ENCODE measurements at regions not wholly inside any gene's neighbourhood (a gene's known extent, or its start where the extent isn't known, plus 50 kb on each side); places are given as distances from the start of the nearest gene placed in this dataset.

DNA sequence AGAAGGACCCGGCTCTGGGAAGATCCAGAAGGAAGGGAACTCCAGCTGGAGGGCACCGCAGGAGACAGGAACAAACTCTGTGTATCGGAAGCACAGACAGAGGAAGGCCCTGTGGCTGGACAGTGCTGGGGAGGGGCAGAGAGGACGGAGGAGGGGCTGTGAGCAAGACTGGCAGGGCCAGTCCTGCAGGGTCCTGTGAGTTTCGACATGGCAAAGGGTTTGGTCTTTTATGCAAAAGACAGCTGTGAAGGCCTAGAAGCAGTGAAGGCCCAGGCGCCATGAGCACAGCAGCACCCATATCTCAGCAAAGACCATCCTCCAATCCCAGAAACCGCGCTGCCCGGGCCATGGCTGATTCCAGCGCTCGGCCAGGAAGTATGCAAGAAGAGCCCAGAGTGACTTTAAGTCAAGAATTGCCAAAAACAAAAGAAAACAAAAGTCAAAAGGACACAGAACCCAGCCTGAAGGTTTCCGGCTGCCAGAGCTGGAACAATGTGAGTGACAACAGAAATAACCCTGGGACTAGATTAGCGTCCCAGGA lies 126.5 kb downstream of the NCOR2 start:
- no peak for DNase-seq

DNA sequence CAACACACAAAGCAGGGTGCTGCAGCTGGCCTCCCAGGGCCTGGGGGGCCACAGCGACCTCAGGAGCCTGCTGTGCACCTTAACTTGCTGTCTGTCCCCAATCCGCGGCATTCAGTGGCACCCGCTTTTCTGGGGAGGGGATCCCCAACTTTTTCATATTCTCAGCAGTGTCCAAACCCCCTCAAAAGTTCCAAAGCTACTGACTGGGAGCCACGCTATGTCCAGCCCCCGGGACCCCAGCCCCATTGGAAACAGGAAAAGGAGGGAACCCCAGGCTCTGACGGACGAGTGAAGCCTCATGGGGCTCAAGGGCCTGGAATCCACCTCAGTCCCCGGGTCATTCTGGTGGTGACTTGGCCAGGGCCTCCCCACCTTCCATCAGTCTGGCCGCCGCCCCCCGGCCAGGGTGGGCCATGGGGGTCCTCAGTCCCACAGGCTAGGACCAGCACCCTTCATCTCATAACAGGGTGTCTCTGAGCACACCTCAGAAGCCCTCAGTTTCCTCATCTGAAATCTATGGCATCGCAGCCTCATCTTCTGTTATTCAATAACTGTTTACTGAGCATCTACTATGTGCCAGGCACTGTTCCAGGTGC lies 127.3 kb downstream of the NCOR2 start:
- DNase-seq = no peak

DNA sequence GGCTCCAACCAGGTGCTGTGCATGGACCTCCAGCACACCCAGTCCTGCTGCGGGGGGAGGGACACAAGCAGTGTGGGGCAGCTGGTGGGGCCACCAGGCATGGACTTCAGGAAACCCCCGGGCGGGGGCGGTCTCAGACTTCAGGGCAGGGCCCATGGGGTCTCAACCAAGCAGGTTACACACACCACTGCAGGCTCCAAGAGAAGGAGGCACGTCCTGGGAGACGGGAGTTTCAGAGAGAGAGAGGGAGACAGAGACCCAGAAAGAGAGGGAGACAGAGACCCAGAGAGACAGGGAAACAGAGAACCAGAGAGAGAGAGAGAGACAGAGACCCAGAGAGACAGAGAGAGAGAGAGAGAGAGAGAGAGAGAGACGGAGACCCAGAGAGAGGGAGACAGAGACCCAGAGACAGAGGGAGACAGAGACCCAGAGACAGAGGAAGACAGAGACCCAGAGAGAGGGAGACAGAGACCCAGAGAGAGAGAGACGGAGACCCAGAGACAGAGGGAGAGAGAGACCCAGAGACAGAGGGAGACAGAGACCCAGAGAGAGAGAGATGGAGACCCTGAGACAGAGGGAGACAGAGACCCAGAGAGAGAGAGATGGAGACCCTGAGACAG lies 128.9 kb downstream of the NCOR2 start:
- no peak for DNase-seq

DNA sequence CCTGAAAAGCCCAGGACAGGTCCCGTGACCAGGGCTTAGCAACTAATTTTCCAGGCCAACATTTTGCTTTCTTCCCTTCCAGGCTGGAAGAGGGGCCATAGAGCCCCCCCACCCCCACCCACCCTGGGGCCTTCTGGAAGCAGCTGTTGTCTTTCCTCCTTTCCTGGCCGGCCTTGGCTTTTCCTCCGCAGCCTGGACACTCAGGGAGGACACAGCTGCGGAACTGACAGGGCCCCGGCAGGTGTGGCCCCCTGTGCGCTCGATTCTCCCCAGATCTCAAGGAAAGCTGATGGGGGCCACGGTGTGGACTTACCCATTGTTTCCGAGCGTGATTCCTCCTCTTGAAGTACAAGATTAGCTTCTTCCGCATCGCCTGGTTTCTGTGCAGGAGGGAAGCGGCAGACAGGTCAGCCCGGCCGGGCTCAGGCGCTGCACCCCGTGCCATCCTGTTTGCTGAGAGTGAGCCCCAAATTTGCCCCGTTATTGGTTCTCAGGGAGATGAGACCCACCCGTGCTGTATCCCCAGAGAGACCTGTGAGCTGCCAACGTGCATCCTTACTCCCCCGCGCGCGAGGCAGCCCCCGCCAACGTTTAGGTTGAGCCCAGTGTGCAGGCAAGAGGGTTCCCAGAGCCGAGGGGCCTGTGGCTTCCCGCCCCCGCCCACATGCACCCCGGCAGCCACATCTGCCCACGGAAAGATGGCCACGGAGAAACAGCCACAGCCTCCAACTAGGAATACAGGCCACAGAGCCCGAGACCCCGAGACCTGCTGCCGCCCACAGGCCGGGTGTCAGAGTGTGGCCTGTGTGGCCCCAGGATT lies 129.6 kb downstream of the NCOR2 start:
- no peak for DNase-seq

DNA sequence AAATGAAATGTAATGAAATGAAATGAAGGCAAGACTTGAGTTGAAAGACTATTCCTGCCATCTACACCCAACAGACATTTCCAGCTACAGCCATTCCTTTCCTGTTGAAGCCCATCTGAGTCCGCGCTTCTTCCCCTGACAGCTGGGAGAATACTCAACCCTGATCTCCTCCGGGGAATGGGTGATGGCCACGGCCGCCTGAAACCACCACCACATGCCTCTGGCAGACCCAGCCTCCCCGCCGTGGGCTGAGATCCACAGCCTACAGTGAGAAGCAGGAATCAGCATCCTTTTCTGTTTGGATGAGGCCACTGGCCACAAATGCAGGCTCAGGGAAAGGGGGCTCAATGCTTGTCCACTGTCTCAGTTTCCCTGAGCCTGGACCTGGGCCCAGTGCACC lies 130.3 kb downstream of the NCOR2 start:
- DNase-seq = no peak

DNA sequence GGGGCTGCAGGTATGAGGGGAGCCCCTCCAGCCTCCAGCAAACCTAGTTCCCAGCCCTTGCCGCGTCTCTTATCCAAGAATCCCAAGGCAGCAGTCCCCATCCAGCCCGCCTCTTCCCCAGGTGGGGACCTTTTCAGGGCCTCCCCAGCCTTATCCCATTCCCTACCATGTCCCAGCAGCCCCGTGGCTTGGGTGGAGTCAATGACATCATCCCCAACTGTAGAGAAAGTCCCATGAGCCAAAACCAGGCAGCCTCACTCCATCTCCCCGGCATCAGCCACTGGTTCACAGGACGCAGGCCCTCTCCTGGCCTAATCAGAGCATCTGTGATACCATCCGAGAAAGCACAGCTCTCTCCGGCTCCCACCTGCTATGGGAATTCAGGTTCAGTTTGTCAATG lies 131.0 kb downstream of the NCOR2 start:
- no peak for DNase-seq

DNA sequence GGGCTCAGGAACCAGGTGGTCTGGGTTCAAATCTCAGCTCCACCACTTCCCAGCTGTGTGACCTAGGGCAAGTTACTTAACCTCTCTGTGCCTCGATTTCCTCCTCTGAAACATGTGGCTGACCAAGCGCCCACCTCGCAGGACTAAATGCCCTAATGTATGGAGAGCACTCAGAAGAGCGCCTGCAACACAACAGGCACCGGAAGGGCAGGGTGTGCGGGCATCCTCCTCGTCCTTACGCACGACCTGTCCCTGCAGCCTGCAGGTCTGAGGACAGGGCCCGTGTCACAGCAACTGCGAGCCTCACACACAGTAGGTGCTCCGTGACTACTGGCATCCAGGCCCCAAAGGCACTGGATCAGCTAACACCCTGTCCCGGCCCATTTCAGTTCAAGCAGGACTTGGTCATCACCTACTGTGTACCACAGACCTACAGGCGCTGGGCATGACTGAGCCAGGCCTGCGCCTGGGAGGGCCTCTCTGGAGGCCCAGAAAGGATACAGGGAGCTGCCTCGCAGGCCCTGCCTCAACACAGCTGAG lies 131.5 kb downstream of the NCOR2 start:
- no peak for DNase-seq

DNA sequence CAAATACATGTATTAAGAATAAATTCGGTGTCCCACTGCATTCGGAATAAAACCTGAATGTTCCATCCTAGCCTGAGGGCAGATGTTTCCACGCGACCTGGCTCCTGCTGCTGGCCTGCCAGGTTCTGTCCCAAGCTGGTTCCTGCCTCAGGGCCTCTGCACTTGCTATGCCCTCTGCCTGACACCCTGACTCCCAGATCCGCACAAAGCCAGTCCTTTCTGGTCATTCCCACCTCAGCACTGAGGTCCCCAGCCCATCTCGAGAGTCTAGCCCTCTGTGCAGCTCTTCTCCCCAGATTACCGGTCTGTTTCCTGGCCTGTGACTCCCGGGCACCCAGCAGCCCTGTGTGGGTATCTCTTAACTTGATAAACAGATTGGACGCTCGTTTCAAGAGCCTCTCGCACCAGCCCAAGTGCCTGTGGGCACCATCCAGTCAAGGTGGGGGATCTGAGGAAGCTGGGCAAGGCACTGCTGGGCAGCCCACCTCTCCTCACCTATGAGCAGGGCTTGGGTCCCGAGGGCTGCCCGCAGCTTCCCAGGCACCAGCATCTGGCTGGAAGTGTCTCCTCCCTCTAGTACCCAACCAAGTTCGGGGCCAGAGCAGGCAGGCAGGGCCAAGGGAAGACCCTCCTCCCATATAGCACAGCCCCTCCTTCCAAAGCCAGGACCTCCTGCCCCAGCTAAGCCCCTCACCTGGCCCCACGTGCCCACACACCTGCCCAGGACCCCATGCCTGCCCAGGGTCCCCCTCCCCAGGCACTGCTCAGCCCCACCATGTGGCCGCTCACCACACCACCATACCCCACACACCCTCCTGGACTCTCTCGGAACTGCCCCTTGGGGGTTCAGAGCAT lies 132.2 kb downstream of the NCOR2 start:
- no peak for DNase-seq

DNA sequence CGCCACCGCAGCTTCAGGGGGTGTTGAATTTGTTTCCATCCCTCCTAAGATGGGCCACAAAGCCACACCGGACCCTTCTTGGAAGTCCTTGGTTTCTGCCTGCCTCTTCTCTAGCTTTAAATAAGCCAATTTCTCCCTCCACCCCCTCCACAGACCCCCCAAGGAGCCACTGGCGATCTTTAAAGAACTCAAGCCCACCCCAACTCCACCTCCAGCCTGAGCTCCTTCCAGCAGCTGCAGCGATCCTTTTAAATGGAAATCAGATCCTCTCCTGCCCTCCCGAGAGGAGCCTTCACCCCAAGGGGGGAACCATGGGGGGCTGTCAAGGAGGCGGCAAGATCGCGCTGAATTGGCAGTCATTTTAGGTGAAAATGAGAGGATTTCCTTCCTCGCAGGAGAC lies 133.1 kb downstream of the NCOR2 start:
- no peak for DNase-seq

DNA sequence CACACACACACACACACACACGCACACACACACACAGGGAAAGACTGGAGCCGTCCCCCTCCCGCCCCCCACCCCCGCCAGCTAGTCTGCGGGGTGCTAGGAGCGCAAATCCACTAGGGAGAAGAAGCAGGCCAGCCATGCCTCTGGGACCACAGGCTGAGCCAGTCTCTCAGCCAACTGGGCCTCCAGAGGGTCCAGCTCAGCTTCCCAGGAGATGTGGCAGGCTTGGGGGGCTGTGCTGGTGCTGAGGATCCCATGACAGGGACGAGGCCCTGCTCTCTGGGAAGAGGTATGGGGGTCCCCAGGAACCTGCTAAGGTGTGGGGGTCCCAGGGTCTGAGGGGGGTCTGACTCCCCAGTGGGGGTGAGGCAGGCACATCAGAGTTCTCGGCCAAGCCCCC lies 133.5 kb downstream of the NCOR2 start:
- no peak for DNase-seq

DNA sequence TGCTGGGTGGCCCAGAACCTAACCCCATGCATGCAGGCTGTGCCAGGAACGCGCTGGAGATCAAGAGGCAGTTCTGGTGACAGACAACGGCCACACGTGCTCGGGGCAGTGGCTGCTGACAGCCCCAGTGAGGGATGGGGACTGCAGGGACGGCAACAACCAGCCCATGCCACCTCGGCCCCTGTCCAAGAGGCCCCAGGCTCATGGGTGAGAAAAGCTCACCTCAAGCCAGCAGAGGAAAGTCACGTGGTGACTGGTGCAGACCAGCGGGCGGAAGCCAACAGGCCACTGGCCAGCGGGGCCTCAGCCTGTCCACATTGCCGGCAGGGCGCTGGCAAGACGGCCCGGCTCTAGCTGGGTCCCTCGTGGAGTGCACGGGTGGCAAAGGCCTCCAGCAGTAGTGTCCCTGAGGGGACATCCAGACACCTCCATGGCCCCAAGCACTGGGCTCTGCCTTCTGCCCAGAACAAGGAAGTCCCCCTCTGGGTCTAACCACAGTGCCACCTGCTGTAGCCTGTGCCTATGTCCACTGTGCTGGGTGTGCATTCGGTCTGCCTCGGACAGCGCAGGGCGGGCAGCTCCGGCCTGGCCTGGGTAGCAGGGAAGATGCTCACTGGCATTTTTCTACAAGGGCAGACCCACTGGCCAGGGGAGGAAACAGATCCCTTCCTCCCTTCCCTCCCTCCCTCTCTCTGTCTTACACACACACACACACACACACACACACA lies 134.1 kb downstream of the NCOR2 start:
- DNase-seq = no peak

DNA sequence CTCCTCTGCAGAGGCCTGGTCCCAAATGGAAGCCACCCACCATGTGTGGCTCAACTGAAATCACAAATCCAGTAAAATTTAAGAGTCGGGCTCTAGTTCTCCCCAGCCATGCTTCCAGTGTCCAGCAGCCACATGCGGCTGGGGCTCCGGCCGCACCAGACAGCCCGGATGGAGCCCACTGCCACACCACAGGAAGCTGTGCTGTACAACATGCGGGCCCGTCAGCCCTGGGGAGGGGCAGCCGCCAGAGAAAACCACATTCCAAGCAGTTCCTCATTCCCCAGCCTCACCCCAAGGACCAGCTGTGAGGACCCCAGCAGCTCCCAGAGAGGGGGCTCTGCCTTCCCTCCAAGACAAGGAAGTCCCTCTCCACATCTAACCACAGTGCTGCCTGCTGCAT lies 135.0 kb downstream of the NCOR2 start:
- no peak for DNase-seq

DNA sequence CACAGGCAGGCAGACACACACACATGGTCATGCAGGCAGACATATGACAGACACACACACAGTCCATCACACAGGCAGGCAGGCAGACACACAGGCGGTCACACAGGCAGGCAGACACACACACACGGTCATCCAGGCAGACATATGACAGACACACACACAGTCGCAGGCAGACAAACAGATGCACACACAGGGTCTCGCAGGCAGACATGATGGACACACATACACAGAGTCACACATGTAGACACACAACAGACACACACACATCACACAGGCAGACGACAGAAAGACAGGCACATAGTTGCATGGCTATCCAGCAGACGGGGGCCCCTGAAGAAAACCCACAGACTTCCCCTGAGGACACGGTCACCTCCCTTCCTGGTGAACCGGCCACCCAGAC lies 135.4 kb downstream of the NCOR2 start:
- DNase-seq = no peak

DNA sequence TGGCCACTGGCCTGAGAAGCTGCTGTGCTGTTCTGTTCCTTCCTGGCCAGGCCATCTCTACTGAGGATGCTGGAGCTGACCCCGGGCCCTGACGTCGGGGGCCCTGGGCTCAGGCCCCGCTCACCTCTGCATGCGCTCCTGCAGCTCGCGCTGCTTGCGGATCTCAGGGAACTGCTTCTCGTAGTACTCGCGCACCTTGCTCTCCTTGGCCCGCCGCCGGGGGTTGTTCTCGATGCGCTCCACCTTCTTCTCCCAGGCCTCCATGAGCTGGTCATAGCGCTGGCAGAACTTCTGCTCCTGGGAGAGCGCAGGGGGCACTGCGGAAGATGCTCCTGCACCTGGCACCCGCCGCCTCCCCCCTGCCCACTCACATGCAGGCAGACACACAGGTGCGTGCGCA lies 135.6 kb downstream of the RFLNA start:
- DNase-seq = no peak

DNA sequence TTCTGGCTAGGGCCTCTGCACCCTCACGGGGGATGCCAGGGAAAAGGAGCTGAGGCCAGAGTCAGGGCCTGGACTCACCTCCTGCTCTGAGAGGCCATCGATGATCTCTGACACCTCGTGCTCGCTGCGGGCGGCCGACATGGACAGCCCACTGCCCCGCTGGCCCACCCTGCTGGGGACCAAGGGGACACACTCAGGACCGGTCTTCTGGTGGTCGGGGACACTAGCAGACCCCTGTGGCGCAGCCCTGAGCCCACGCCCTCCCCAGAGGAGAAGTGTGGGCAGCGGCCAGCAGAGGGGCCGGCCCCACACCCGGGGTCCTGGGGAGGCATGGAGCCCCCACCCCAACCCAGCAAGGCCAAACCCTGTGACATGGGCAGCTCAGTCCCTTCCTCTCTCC lies 134.6 kb downstream of the RFLNA start:
- no peak for DNase-seq

DNA sequence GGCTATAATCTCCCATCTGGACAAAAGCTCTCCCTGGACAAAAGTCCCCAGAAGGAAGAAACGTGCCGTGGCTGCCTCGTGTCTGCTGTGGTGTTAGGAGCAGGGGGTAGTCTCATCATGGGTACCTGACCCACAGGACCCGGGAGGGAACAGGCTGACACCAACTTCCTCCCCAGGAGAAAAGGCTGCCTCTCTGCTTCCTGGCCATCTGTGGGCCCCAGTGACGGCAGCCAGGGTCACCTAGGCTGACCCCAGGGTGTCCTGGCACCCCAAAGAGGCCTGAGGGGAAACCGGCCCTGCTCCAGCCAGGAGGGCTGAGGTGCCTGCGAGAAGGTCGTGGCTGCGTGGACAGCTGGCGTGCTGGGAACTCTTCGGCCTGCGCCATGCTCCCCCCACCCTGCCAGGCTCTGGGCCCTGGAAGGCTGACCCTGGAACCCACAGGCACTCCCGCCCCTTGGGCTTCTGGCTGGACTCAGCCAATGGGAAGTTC lies 133.9 kb downstream of the RFLNA start:
- DNase-seq = no peak

DNA sequence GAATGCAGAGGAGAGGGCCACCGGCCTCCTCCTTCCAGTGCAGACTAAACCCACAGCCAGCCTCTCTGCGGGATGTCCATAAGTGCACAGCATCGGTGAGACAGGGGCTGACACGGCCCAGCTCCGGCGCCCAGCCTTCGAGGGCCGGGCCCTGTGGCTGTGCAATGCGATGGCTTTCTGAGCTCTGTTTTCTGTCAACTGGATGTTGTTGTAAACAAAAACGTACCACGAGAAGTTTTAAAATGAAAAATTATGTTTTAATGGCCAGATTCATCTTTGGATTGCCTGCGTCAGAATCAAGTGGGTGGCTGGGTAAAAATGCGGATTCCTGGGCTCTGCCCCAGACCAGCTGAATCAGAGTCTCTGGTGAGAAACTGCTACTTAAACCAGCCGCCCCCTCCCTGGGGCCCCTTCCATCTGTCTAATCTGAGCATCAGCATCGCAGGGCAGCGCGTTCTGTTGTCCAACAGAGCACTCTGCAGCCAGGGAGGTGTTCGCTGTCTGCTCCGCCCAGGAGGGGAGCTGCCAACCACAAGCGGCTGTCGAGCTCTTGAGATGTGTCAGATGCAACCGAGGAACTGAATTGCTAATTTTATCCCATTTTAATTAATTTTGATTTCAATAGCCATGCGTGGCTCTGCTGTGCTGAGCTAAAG lies 133.4 kb downstream of the RFLNA start:
- no peak for DNase-seq

DNA sequence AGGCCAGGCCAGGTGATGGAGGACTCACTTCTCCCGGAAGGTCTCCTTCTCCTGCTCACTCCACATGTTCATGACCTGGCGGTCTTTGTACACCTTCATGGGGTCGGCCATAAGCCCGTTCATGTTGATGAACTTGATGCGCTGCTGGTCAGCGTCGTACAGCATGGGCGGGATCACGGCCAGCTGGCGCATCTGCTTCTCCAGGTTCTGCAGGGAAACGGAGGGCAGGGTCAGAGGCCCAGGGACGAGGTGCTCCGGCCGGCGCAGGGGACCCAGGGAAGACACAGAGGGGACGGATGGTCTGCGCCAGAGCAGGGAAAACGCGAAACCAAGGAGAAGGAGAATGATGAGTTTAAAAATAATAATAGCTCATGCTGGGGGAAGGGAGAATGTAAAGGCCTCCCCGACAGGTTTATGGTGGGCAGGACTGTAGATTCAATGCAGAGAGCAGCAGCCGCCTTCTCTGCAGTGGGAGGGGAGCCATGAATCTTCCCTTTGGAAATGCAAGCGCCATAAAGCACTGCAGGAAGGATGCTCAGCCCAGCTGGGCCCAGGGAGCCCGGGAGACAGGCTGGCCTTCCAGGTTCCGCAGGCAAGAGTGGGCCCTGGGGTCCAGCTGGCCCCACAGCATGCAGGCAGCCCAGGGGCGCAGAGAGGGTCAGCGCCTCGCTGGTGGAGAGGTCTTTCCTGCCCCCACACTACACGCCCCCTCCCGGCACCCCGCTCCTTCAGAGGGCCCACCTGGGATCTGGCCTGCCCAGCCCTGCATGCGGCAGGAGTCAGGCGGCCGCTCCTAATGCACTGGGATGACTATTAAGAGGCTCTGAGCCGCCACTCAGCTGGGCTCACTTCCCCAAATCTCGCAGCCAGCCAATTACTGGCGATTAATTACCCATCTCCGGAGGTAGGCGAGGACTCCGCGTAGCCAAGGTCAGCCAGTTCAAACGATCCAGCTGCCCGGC lies 132.0 kb downstream of the RFLNA start:
- no peak for DNase-seq

DNA sequence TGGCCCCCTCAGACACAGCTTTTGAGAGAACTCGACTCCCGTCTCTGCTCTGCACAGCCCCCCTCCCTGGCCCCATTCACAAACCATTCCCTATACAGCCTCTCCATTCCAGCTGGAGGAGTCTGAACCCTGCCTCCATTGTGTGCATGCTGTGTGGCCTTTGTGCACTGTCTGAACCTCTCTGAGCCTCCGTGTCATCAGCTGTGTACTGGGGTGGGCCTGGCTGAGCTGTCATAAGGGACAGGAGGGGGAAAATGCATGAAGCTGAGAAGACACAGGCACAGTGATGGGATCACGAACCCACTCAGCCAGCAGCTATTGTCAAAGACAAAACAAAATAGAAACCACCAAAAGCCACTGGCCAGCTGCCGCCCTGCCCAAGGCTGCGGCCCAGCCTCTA lies 130.8 kb downstream of the RFLNA start:
- no peak for DNase-seq

DNA sequence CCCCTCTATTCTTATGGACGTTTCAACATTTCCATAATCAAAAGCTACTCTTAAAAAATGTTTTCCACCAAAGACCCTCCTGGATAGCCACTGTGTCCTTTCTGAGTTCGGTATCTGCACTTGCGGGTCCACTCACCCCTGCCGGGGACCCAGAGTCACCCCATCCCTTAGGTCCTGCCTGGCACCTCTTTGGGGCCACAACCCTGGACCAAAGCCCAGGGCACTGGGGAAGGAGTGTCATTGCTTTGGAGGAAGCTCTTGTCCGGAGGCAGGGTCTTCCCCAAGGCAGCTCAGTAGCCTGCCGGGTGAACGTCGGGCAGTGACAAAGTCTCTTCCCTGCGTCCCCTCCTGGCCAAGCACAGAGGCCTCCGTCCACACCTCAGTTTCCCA lies 129.6 kb downstream of the RFLNA start:
- no peak for DNase-seq

Measured in 8988T (cell line).